Endodermal cell (in vitro differentiated cells): ENCODE measurements at regions not wholly inside any gene's neighbourhood (a gene's known extent, or its start where the extent isn't known, plus 50 kb on each side); places are given as distances from the start of the nearest gene placed in this dataset.

ENCODE experiments used
- DNase-seq: peaks from one replicate; pipeline ENCODE4 v3.0.0-alpha.2; 2017
- H3K27ac ChIP-seq: 2 replicates; pipeline ENCODE4 v1.5.1; 2013; ENCODE audit warnings: mild to moderate bottlenecking, low read depth, low read length, moderate library complexity
- H3K27me3 ChIP-seq: 2 replicates; pipeline ENCODE4 v1.6.1; 2013; ENCODE audit warnings: mild to moderate bottlenecking, low read length, moderate library complexity; ENCODE audit not compliant: insufficient read depth, control insufficient read depth, poor library complexity, severe bottlenecking
- H3K36me3 ChIP-seq: 2 replicates; pipeline ENCODE4 v1.7.0; 2013; ENCODE audit warnings: mild to moderate bottlenecking, low read length, moderate library complexity; ENCODE audit not compliant: control insufficient read depth, insufficient read depth
- H3K4me1 ChIP-seq: one replicate; pipeline ENCODE4 v1.7.0; 2013; ENCODE audit warnings: low read length; ENCODE audit not compliant: control insufficient read depth, insufficient read depth
- H3K4me3 ChIP-seq: 2 replicates; pipeline ENCODE4 v1.5.1; 2013; ENCODE audit warnings: mild to moderate bottlenecking, low read length, moderate library complexity
- H3K9ac ChIP-seq: 2 replicates; pipeline ENCODE4 v1.6.1; 2013; ENCODE audit warnings: mild to moderate bottlenecking, low read length, moderate library complexity; ENCODE audit not compliant: poor library complexity, severe bottlenecking; ENCODE audit errors: extremely low read depth
- H3K9me3 ChIP-seq: 2 replicates; pipeline ENCODE4 v1.6.1; 2013; ENCODE audit warnings: mild to moderate bottlenecking, low read length, moderate library complexity; ENCODE audit not compliant: control insufficient read depth
- H3K27ac Mint-ChIP-seq: 2 replicates; pipeline ENCODE4 v1.8.0; 2020; ENCODE audit warnings: mixed read lengths
- H3K27me3 Mint-ChIP-seq: 2 replicates; pipeline ENCODE4 v1.8.0; 2021; ENCODE audit warnings: mild to moderate bottlenecking, mixed read lengths; ENCODE audit not compliant: insufficient read depth
- H3K36me3 Mint-ChIP-seq: 2 replicates; pipeline ENCODE4 v1.8.0; 2020; ENCODE audit warnings: low read depth, mixed read lengths
- H3K4me1 Mint-ChIP-seq: 2 replicates; pipeline ENCODE4 v1.8.0; 2020; ENCODE audit warnings: mixed read lengths
- H3K4me3 Mint-ChIP-seq: 2 replicates; pipeline ENCODE4 v1.8.0; 2020; ENCODE audit warnings: mild to moderate bottlenecking, moderate library complexity, mixed read lengths
- H3K9me3 Mint-ChIP-seq: 2 replicates; pipeline ENCODE4 v1.8.0; 2020; ENCODE audit warnings: mild to moderate bottlenecking, mixed read lengths
- WGBS, 2 experiments: methylation state at CpG; one replicate each; pipeline versions ENCODE4 v1.1.5 to v1.1.7; 2013; ENCODE audit warnings: missing lambda C conversion rate in 2 of 2, mixed read lengths in 1 of 2; ENCODE audit not compliant: insufficient coverage in 1 of 2, insufficient read length in 1 of 2; 5-methylcytosine and 5-hydroxymethylcytosine counted together
- TF ChIP-seq, protein P1 (sequence below): fragments of 200-600 bp; sonication (generic); conservative IDR thresholded peaks from 2 replicates; pipeline ENCODE4 v1.5.0; 2021; ENCODE audit warnings: antibody characterized with exemption, mild to moderate bottlenecking

- no peak overlapping the region for H3K4me3 ChIP-seq
- Mint-ChIP-seq H3K27ac (no peak overlapping the region), H3K9me3 (peaks cover 5% of the 10 kb centered on the region), H3K27me3 (no peaks in the 10 kb centered on the region), H3K4me1 (peaks cover 18% of the 10 kb centered on the region), H3K36me3 (no peaks in the 10 kb centered on the region), H3K4me3 (no peak overlapping the region)
- no peak overlapping the region for H3K27ac ChIP-seq
- peaks cover 3% of the 10 kb centered on the region for H3K4me1 ChIP-seq
- WGBS, 2 experiments = 91 to 98% methylated on average over 7 of the region's 7 CpGs
- no peak overlapping the region for H3K9ac ChIP-seq
- no peaks in the 10 kb centered on the region for H3K36me3 ChIP-seq
- TF ChIP-seq, protein P1, sequence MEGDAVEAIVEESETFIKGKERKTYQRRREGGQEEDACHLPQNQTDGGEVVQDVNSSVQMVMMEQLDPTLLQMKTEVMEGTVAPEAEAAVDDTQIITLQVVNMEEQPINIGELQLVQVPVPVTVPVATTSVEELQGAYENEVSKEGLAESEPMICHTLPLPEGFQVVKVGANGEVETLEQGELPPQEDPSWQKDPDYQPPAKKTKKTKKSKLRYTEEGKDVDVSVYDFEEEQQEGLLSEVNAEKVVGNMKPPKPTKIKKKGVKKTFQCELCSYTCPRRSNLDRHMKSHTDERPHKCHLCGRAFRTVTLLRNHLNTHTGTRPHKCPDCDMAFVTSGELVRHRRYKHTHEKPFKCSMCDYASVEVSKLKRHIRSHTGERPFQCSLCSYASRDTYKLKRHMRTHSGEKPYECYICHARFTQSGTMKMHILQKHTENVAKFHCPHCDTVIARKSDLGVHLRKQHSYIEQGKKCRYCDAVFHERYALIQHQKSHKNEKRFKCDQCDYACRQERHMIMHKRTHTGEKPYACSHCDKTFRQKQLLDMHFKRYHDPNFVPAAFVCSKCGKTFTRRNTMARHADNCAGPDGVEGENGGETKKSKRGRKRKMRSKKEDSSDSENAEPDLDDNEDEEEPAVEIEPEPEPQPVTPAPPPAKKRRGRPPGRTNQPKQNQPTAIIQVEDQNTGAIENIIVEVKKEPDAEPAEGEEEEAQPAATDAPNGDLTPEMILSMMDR = no peak
- DNase-seq = no peak
- H3K9me3 ChIP-seq = peaks cover 8% of the 10 kb centered on the region
- H3K27me3 ChIP-seq = no peaks in the 10 kb centered on the region
These were observed 181.5 kb upstream of the TSHZ3 start for GRCh38 chr19:31530781-31531180.

- no peak overlapping the region for H3K27ac Mint-ChIP-seq
- no peaks in the 10 kb centered on the region for H3K27me3 Mint-ChIP-seq
- H3K9ac ChIP-seq = no peak overlapping the region
- peaks cover 3% of the 10 kb centered on the region for H3K4me1 ChIP-seq
- WGBS, 2 experiments = 86 to 95% methylated on average over 2 of the region's 2 CpGs
- TF ChIP-seq, protein P1 = peak; percentile 30
- no peak overlapping the region for H3K27ac ChIP-seq
- DNase-seq = no peak
- no peaks in the 10 kb centered on the region for H3K36me3 Mint-ChIP-seq
- H3K4me3 ChIP-seq = no peak overlapping the region
- H3K27me3 ChIP-seq = no peaks in the 10 kb centered on the region
- peaks cover 18% of the 10 kb centered on the region for H3K4me1 Mint-ChIP-seq
- no peak overlapping the region for H3K4me3 Mint-ChIP-seq
- H3K36me3 ChIP-seq = no peaks in the 10 kb centered on the region
- peaks cover 3% of the 10 kb centered on the region for H3K9me3 Mint-ChIP-seq
- peaks cover 5% of the 10 kb centered on the region for H3K9me3 ChIP-seq
These were observed 182.1 kb upstream of the TSHZ3 start for GRCh38 chr19:31531326-31531725.

DNA sequence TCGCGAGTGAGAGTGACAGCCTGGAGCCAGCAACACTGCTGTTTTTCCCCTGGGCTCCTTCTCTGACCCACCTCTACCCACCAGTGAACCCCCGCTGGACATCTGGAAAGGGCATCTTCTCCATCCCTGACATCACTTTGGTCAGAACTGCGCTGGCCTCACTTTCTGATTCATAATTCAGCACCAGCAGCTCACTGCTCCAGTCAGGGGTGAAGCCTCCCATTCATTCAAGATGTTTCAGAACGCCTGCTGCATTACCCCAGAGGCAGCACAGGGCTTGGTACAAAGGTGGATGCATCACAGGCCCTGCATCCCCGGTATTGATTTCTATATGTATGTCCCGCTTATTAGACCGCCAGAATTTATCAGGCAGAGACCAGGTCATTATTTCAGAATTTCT is 182.8 kb upstream of the TSHZ3 start:
- no peaks in the 10 kb centered on the region for H3K9me3 ChIP-seq
- no peaks in the 10 kb centered on the region for H3K27me3 Mint-ChIP-seq
- H3K27ac Mint-ChIP-seq = no peak overlapping the region
- H3K36me3 ChIP-seq = no peaks in the 10 kb centered on the region
- H3K4me3 Mint-ChIP-seq = no peak overlapping the region
- H3K36me3 Mint-ChIP-seq = no peaks in the 10 kb centered on the region
- H3K27ac ChIP-seq = no peak overlapping the region
- H3K9me3 Mint-ChIP-seq = peaks cover 3% of the 10 kb centered on the region
- H3K4me1 Mint-ChIP-seq = peaks cover 18% of the 10 kb centered on the region
- no peaks in the 10 kb centered on the region for H3K27me3 ChIP-seq
- DNase-seq = peak; percentile 38
- H3K4me3 ChIP-seq = no peak overlapping the region
- H3K9ac ChIP-seq = no peak overlapping the region
- TF ChIP-seq, protein P1 = no peak
- peaks cover 3% of the 10 kb centered on the region for H3K4me1 ChIP-seq
- WGBS, 2 experiments = 91 to 93% methylated on average over 7 to 8 of the region's 8 CpGs
